GM21619 (cell line): ENCODE measurements at regions not wholly inside any gene's neighbourhood (a gene's known extent, or its start where the extent isn't known, plus 50 kb on each side); places are given as distances from the start of the nearest gene placed in this dataset.
A peak's percentile ranks its signal among the peaks of the same experiment; 100 is the strongest.
"Not testable (repeated sequence)": the region's sequence is repeated elsewhere in the genome, so short reads cannot be mapped to it uniquely, and the experiment has no call there.

Source experiments
- ATAC-seq: cut with Tn5 transposase; IDR thresholded peaks from one replicate; pipeline ENCODE4 v1.9.1; 2021; ENCODE audit not compliant: unreplicated experiment

DNA sequence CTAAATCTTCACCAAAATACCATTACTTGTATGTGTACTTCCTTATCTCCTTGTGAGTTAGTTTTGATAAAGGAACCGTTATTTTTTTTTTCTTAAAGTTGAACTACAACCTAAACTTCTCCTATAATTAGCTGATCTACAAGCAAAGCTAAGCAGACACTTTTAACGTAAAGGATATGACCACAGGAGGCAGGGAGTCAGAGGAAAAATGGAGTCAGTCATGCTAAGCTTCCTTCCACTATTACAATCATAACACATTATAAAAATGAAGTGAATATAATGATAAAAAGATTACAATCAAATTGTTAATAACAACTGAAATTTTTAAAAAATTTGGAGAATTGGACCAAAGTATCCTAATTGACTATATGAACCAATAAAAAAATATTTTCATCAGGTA, 892.6 kb downstream of the KCNT2 start:
- ATAC-seq, result no peak

DNA sequence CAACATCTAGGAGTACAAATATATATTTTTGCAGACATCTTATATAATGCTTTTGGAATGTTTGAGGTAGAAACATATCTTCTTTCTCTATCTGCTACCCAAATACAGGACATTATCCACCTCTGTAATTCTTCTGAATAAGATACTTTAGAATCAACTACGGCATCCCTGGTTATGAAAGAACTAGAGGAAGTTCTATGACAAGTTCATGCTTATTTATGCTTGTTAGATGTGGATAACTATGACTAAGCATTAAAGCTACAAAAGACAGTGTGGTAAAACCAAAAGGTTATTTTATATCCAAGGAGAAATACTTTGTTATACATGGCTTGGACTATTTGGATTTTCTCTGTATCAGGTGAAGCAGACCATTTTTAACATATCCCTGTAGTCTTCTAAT, 894.0 kb downstream of the KCNT2 start:
- no peak for ATAC-seq

DNA sequence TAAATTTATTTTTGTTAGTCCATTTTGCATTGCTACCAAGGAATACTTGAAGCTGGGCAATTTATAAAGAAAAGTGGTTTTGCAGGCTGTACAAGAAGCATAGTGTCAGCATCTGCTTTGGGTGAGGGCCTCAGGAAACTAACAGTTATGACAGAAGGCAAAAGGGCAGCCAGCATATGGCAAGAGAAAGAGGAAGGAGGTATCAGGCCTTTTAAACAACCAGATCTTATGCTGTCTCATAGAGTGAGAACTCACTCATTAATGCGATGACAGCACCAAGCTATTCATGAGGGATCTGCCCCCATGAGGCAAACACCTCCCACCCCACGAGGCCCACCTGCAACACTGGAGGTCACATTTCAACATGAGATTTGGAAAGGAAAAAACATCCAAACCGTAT, 898.4 kb downstream of the KCNT2 start:
- ATAC-seq, result no peak

DNA sequence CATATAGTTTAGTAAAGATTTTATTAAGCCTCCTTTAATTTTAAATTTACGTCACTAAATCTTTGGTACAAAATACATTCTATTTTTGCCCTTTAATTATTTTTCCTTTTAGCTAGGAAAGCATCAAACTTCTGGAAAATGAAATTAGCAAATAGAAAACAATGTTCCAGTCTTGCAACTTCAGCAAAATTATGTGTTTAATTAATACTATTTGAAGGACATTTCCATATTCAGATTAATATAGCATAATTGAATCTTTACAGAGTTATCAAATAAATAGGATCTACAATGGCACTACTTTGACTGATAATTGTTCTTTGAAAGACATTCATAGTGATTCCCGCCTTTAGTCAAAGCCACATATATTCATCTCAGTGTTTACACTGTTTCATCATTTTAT, 904.2 kb downstream of the KCNT2 start:
- ATAC-seq, result no peak

DNA sequence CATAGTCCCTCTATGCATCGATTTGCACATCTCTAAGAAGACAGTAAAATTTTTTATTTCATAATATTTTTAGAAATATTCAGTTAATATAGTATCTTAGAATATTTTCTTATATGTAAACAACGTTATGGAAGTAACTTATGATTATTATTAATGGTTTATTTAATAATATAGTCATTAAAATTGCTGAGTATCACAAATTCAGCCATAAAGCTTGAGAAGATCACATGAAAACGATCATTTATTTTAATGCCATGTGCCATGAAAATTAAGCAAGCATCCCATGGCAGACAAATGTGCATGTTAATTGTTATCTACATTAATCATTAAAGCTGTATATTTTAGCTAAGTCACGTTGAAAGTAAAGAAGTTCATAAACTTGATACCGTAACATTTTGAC, 907.1 kb downstream of the KCNT2 start:
- ATAC-seq, result no peak

DNA sequence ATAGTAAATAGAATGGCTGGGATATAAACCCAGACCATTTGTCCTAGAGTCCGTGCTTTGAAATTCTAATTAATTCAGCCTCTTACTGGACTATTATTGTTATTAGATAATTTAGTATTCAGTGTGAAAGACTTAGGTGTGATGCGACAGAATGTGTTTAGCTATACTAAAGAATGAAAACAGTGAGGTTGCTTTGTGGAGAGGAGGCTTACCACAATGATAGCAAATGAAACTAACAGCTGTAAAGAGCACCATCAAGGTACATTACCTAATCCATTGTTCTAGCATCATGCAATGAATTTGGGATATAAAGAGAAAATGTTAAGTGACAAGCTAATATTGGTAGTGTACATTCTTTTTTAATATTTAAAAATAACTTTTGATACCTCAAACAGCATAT, 911.1 kb downstream of the KCNT2 start:
- peak; percentile 94 for ATAC-seq

DNA sequence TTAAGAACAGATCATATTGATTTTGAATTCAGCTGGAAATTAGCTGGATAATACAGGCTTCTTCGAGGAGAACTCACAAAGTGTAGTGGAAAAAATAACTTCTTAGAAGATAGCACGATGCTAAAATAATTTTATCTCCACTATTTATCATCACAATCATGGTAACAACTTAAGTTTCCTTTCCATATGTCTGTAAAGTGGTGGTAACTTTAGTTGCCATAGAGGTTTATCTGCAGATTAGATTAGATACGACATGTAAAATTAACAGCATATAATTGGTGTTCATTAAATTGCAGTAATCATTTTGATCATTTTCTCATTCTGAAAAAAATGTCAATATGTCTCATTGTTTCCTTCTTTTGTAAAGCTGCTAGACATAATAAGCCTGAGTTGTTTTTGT, 921.5 kb downstream of the KCNT2 start:
- no peak for ATAC-seq

DNA sequence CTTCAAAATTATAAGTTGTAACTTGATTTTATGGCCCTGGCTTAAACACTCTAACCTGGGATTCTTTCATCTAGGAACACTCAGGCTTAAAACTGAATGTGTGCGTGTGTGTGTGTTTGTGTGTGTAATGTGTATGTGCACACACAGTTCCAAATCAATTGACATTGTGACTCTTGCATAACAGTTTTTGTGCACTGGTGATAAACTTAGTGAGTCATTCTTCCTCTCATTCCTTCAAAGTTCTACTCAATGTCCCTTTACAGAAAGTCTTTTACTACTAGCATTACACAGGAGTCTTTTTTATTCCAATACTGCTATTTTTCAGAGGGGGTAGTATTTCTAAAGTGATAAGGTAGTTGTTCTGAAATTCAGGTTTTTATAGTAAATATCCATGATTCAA, 943.6 kb downstream of the KCNT2 start:
- no peak for ATAC-seq

DNA sequence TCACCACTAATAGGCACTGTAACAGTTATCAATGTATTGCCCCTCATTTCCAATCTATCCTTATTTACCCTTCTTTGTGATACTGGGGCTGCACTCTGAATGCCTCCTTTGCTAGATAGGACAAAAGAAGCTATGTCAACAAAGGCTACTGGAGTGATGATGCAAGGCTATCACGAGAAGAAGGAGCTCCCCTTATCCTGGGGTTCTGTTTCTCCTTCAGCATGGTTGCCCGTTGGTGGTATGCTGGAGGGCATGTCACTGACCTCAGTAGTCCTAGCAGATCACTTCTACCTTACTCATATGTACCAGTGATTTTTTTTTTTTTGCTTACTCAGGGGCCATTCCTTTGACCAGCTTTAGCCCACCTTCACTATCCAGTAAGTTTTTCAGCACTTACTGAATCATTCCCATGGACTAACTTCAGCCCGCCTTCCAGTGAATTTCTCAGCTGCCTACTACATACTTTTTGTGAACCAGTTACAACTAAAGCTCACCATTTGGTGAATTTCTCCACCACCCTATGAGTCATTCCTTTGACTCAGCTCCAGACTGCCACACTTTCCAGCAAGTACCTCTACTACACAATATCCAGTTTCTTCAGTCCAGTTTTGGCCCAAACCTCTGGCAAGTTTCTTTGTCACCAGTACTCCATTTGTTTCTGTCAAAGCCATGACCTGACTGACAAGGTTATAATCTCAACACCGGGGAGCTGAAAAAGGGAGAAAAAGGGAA, 944.5 kb downstream of the KCNT2 start:
- ATAC-seq, result no peak

DNA sequence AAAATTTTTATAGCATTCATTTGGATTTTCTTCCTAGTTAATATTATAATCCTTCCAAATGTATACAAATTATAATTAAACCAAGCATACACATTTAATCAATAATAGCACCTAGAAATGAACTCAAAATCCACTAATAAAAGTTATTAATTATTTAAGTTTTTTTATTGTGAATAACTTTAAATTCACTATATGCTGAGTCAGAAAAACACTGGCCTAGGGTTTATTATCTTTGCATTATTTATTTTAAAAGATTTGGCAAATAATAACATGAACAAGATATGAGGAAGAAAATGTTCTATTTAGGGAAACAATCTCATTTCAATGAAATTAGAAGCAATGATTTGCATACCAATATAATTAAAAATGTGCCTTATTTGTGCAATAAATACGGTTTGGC, 951.5 kb downstream of the KCNT2 start:
- ATAC-seq, result no peak

DNA sequence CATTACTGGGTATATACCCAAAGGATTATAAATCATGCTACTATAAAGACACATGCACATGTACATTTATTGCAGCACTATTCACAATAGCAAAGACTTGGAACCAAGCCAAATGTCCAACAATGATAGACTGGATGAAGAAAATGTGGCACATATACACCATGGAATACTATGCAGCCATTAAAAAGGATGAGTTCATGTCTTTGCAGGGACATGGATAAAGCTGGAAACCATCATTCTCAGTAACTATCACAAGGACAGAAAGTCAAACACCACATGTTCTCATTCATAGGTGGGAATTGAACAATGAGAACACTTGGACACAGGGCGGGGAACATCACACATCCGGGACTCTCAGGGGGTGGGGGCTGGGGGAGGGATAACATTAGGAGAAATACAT, 959.4 kb downstream of the KCNT2 start:
- not testable (repeated sequence) for ATAC-seq

DNA sequence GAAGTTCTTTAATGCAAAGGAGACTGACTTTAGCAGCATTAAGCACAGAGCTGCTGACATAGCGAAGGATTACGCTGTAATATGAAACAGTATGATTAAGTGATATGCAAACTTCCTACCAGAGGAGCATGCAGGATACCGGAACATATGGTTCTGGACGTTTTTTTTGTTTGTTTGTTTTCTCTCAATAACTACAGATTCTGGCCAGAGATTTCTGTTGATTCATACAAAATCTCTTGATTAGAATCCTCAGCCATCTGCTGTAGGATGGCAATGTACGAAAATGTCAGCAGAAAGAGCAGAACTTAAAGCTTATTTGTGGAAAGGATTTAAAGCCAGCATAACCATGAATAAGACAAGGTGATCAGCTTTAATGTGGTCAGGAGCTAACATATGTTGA, 970.7 kb downstream of the KCNT2 start:
- ATAC-seq, result no peak

DNA sequence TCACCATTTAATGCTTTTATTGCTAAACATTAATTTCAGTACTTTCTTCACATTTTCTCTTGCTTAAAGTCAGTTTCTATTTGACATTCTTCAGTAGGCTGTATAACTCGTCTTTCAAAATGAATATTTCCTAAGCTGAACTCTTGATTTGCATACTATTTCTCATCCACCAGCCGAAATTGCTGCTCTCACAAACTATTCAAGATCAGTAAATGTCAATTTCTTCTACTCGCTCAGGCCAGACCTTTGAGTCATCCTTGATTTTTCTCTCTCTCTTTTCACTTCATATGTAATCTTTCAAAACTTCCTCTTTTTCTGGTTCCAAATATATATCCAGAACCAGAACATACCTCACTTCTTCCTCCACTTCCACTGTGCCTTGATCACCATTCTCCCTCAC, 990.0 kb downstream of the KCNT2 start:
- no peak for ATAC-seq

DNA sequence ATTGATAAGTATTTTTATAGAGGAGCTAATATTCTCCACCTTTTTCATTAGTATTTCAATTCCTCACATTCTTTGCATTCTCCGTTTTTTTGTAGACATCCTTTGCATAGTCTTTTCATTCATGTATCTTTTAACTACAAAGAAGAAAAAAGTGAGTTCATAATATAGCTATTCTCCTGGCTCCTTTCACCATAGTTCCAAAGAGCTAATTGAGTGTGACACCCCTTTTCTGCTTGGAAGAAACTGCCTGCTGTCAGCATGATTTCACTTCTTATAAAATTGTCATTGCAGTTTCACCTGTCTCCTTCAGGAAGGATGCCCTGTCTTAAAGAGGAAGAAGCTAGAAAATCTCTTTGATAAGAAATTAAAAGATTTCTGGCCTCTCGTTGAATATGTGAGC, 991.1 kb downstream of the KCNT2 start:
- ATAC-seq, result no peak

DNA sequence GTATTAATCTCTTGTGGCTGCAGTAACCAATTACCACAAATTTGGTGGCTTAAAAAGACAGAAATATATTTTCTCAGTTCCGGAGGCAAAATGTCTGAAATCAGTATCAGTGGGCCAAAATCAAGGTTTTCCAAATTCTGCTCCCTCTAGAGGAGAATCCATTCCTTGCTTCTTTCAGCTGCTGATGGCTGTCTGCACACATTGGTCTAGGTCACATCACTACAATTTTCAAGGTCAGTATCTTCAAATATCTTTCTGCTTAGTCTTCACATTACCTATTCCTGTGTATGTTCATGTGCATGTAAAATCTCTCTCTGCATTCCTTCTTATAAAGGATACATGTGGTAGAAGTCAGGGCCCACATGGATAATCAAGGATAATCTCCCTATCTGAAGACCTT, 999.4 kb downstream of the KCNT2 start:
- ATAC-seq, result no peak

DNA sequence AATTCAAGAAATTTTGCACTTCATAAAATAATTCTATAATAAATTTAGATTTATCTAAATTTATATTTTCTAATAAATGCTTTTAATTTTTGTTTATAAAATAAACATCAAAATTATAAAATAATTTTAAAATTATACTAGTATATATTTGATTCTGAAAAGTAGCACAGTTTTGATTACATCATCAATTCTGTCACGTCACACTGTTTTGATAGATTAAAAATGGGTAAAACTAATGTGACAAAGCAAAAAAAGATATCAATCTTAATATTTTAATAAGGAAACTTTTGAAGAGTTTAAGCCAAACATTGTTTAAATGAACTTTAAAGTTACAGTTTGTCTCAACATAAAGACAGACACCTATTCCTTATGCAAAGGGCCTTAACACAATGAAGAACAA, 1001.8 kb downstream of the KCNT2 start:
- no peak for ATAC-seq

DNA sequence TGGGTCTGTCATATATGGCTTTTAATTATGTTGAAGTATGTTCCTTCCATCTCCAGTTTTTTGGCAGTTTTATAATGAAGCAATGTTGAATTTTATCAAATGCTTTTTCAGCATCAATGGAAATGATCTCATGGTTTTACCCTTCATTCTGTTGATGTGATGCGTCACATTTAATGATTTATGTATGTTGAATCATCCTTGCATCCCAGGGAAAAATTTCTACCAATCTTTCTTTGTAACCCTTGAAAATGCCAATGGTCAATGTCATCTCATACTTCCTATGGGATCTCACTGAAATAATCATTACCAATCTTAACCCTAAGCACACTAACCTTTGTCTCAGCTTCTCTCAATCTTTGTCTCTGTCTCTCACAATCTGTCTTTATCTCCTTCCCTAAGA, 1004.0 kb downstream of the KCNT2 start:
- ATAC-seq, result no peak

DNA sequence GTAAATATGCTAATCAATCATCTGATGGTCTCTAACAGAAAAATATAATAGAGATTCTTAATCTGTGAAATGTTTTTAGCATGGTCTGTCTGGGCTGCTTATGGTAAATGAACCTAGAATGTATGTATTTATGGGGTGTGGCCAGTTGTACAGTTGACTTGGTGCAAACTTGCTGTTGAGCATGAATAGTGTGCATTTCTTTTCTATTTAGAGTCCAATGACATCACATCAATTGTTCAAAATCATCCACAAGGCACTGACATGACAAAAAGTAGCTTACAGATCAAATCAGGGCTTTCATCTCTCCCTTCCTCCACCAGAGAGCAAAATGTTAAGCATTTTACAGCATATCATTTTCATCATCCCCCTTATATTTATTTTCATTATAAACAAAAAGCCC, 1010.3 kb downstream of the KCNT2 start:
- ATAC-seq, result no peak

DNA sequence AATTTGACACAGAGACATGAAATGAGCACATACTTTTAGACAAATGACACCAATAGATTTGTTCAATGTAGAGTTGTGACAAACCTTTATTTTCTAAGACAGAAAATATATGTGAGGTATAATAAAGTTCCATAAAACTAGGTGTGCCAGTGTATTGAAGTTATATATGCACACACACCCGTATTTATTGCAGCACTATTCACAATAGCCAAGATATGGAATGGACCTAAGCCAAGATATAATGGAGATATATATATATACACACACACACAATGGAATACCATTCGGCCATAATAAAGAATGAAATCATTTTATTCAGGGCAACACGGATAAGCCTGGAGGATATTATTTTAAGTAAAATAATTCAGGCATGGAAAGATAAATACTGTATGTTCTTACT, 1013.5 kb downstream of the KCNT2 start:
- ATAC-seq, result no peak

DNA sequence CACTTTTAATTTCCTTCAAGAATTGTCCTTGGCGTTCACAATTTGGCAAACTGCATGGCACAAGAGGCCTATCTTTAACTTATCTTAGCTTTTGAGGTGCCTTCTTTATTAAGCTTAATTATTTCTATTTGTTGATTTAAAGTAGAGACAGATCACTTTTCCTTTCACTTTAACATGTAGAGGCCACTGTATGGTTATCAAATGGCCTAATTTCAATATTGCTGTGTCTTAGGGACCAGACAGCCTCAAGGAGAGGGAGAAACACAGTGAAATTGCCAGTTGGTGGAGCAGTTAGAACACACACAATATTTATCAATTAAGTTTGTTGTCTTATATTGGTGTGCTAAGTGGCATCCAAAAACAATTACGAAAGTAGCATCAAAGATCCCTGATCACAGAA, 1013.9 kb downstream of the KCNT2 start:
- ATAC-seq, result no peak

DNA sequence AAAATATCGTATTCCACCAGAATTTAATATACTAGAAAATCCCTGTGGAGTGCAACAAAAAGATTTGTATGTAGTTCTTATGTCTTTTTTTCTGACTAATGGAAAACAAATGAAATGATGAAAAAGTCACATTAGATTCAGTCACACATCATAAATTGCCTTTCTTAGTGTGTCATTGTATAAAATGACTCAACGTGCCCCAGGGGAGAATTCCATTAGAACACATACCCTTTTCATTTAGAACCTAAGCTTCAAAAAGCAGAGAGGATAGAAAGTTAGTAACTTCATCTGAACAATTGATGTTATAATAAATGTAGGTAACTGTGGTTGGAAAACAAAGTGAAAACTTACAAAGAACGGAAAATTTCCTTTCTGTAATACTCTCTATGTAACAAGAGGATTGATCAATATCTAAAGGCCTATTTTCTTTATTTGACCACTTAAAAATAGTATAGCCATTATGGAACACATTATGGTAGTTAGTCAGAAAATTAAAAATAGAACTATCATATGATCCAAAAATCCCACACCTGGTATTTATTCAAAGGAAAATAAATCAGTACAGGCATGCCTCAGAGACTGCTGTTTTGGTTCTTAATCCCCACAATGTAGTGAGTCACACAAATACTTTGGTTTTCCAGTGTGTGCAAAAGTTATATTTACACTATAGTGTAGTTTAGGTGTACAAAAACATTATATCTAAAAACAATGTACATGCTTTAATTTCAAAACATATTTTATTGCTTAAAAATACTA, 1016.1 kb downstream of the KCNT2 start:
- ATAC-seq, result no peak

DNA sequence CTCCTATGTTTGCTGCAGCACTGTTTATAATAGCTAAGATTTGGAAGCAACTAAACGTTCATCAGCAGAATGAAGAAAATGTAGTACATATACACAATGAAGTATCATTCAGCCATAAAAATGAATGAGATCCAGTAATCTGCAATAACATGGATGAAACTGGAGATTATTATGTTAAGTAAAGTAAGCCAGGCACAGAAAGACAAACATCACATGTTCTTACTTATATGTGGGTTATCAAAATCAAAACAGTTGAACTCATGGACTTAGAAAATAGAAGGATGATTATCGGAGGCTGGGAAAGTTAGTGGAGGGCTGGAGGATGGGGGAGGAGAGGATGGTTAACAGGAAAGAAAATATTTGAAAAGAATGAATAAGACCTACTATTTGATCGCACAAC, 1017.6 kb downstream of the KCNT2 start:
- no peak for ATAC-seq
